Activated CD4-positive, alpha-beta T cell treated with anti-CD3 and anti-CD28 coated beads, Interleukin-2, amount 10 ng/mL, durations not matched to agents 24 days and 14 days (primary cell): ENCODE measurements at regions not wholly inside any gene's neighbourhood (a gene's known extent, or its start where the extent isn't known, plus 50 kb on each side); places are given as distances from the start of the nearest gene placed in this dataset.

Experiments used
- DNase-seq: peaks from one replicate; pipeline ENCODE4 v3.0.0; 2022
- H3K27ac Mint-ChIP-seq: one replicate; pipeline ENCODE4 v1.8.0; 2022; ENCODE audit warnings: mild to moderate bottlenecking, mixed read lengths
- H3K27me3 Mint-ChIP-seq: one replicate; pipeline ENCODE4 v1.8.0; 2022; ENCODE audit warnings: mixed read lengths
- H3K36me3 Mint-ChIP-seq: one replicate; pipeline ENCODE4 v1.8.0; 2022; ENCODE audit warnings: low read depth, mild to moderate bottlenecking, mixed read lengths
- H3K4me1 Mint-ChIP-seq: one replicate; pipeline ENCODE4 v1.8.0; 2021; ENCODE audit warnings: mixed read lengths
- H3K4me3 Mint-ChIP-seq: one replicate; pipeline ENCODE4 v1.8.0; 2022; ENCODE audit warnings: mild to moderate bottlenecking, moderate library complexity, mixed read lengths
- H3K9me3 Mint-ChIP-seq: one replicate; pipeline ENCODE4 v1.8.0; 2021; ENCODE audit warnings: mixed read lengths
- intact Hi-C: fragments of 100-400 bp; cut with micrococcal nuclease; formaldehyde crosslinking; loops from one replicate; pipeline ENCODE4 v1.15.1; 2023

GRCh38 chr1:243996223-243996622 lies 54.9 kb upstream of the ZBTB18 start:
- Mint-ChIP-seq H3K36me3 (no peaks in the 10 kb centered on the region), H3K27me3 (no peaks in the 10 kb centered on the region), H3K27ac (no peak overlapping the region), H3K4me1 (no peaks in the 10 kb centered on the region), H3K9me3 (no peaks in the 10 kb centered on the region), H3K4me3 (no peak overlapping the region)
- intact Hi-C loops = no loop called here
- no peak for DNase-seq

DNA sequence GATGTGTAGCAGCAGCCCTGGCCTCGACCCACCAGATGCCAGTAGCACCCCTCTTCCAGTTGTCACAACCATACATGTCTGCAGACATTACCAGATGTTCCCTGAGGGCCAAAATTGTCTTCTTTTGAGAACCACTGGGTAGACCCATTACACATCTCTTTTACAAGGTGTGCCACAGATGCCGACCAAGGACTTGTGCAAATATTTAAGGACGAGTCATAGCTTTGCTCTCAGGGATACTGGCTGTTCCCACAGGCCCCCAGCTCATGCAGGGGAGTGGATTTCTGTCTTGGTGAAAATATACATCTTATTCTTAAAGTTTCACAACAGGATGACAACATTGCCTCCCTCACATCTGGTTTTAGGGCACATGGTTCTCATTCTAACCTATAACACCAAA lies 59.4 kb upstream of the ZBTB18 start:
- no peak for DNase-seq
- H3K27me3 Mint-ChIP-seq = no peaks in the 10 kb centered on the region
- H3K9me3 Mint-ChIP-seq = no peaks in the 10 kb centered on the region
- H3K36me3 Mint-ChIP-seq = no peaks in the 10 kb centered on the region
- no peak overlapping the region for H3K27ac Mint-ChIP-seq
- no peaks in the 10 kb centered on the region for H3K4me1 Mint-ChIP-seq
- intact Hi-C loops = no loop called here
- no peak overlapping the region for H3K4me3 Mint-ChIP-seq

- no peaks in the 10 kb centered on the region for H3K9me3 Mint-ChIP-seq
- H3K4me1 Mint-ChIP-seq = no peaks in the 10 kb centered on the region
- no peak overlapping the region for H3K4me3 Mint-ChIP-seq
- no peak overlapping the region for H3K27ac Mint-ChIP-seq
- H3K36me3 Mint-ChIP-seq = no peaks in the 10 kb centered on the region
- DNase-seq = no peak
- intact Hi-C loops = no loop called here
- H3K27me3 Mint-ChIP-seq = no peaks in the 10 kb centered on the region
These were observed 66.3 kb upstream of the ZBTB18 start for GRCh38 chr1:243984788-243985187.

GRCh38 chr1:243982447-243983018 lies 68.5 kb upstream of the ZBTB18 start:
- intact Hi-C loops = no loop called here
- Mint-ChIP-seq H3K27ac (no peak overlapping the region), H3K4me1 (no peaks in the 10 kb centered on the region), H3K27me3 (no peaks in the 10 kb centered on the region), H3K36me3 (no peaks in the 10 kb centered on the region), H3K9me3 (no peaks in the 10 kb centered on the region), H3K4me3 (no peak overlapping the region)
- no peak for DNase-seq

- Mint-ChIP-seq H3K36me3 (no peaks in the 10 kb centered on the region), H3K27me3 (no peaks in the 10 kb centered on the region), H3K9me3 (no peaks in the 10 kb centered on the region), H3K4me3 (no peak overlapping the region), H3K27ac (no peak overlapping the region), H3K4me1 (no peaks in the 10 kb centered on the region)
- DNase-seq = no peak
- intact Hi-C loops = no loop called here
These were observed 70.6 kb upstream of the ZBTB18 start for GRCh38 chr1:243980471-243980870.

GRCh38 chr1:243980071-243980470 lies 71.0 kb upstream of the ZBTB18 start:
- DNase-seq = no peak
- Mint-ChIP-seq H3K4me3 (no peak overlapping the region), H3K4me1 (no peaks in the 10 kb centered on the region), H3K27me3 (no peaks in the 10 kb centered on the region), H3K27ac (no peak overlapping the region), H3K36me3 (no peaks in the 10 kb centered on the region), H3K9me3 (no peaks in the 10 kb centered on the region)
- intact Hi-C loops = no loop called here

- intact Hi-C loops = no loop called here
These were observed 71.7 kb upstream of the ZBTB18 start for GRCh38 chr1:243979396-243979795.

DNA sequence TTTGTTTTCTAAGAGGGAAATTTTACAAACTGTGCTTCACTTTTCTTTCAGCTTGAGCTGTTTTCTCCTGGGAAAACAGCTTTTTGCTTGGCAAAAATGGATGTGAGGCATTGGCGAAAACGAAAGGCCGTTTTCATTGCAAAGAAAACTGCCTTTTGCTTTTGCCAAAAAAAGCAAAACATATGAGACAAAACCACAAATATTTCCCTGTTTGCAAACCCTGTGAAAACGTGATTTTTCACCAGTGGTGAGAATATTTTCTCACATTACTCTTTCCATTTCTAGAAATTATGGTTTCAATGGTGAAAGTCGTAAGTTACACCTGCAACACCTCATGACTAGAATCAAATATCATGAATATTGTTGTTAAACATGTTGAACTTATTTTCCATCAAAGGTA lies 74.0 kb upstream of the ZBTB18 start:
- DNase-seq = no peak
- Mint-ChIP-seq H3K36me3 (no peaks in the 10 kb centered on the region), H3K9me3 (no peaks in the 10 kb centered on the region), H3K4me3 (no peak overlapping the region), H3K27me3 (no peaks in the 10 kb centered on the region), H3K27ac (no peak overlapping the region), H3K4me1 (no peaks in the 10 kb centered on the region)
- intact Hi-C loops = no loop called here

More at GRCh38 chr1:243979396-243979795, 71.7 kb upstream of the ZBTB18 start:
- no peaks in the 10 kb centered on the region for H3K27me3 Mint-ChIP-seq
- no peaks in the 10 kb centered on the region for H3K4me1 Mint-ChIP-seq
- no peak for DNase-seq
- H3K4me3 Mint-ChIP-seq = no peak overlapping the region
- H3K9me3 Mint-ChIP-seq = no peaks in the 10 kb centered on the region
- H3K36me3 Mint-ChIP-seq = no peaks in the 10 kb centered on the region
- no peak overlapping the region for H3K27ac Mint-ChIP-seq

GRCh38 chr1:243974451-243975292 lies 76.4 kb upstream of the ZBTB18 start:
- DNase-seq = no peak
- Mint-ChIP-seq H3K36me3 (no peaks in the 10 kb centered on the region), H3K27me3 (peaks cover 6% of the 10 kb centered on the region), H3K9me3 (no peaks in the 10 kb centered on the region), H3K4me1 (no peaks in the 10 kb centered on the region), H3K27ac (no peak overlapping the region), H3K4me3 (no peak overlapping the region)
- intact Hi-C loops = no loop called here

DNA sequence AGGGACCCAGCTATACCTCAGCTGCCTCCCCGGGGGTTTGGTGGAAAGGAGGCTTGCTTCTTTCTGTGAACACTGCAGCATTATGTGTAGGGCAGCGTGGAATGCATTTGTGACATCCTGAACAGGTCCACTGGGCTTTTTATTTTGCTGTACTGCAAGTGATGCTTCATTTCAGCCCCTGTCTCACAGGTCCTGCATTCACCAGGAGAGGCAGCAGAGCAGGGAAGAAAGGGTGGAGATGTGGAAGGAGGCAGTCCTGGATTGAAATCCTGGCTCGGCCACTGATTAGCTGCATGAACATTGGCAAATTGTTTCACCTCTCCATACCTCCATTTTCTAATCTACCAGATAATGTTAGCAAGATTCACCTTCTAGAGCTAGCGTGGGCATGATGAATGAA lies 77.9 kb upstream of the ZBTB18 start:
- Mint-ChIP-seq H3K9me3 (no peaks in the 10 kb centered on the region), H3K4me1 (no peaks in the 10 kb centered on the region), H3K27ac (no peak overlapping the region), H3K36me3 (no peaks in the 10 kb centered on the region), H3K4me3 (no peak overlapping the region), H3K27me3 (peaks cover 8% of the 10 kb centered on the region)
- no peak for DNase-seq
- intact Hi-C loops = no loop called here

DNA sequence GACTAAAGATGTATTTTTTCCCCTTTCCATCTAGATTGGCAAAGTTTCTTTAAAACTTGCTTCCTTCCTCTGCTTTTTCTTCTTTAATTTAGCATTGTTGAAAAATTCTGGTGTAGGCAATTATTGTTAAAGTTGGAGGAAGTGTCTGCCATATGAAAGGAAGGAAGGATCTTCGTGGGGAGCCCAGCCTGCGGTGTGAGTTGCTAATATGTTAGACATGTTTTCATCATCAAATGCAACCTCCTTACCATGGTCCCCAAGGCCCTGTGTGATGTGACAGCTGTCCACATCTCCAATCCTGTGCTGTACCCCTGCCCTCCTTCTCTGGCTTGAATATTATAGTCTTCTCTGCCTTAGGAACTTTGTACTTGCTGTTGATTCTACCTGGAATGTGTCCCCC lies 81.0 kb upstream of the ZBTB18 start:
- Mint-ChIP-seq H3K27ac (no peak overlapping the region), H3K27me3 (peaks cover 13% of the 10 kb centered on the region), H3K36me3 (no peaks in the 10 kb centered on the region), H3K9me3 (no peaks in the 10 kb centered on the region), H3K4me3 (no peak overlapping the region), H3K4me1 (no peaks in the 10 kb centered on the region)
- no peak for DNase-seq
- intact Hi-C loops = no loop called here

- H3K27ac Mint-ChIP-seq = no peak overlapping the region
- intact Hi-C loops = no loop called here
- no peak for DNase-seq
- H3K4me3 Mint-ChIP-seq = no peak overlapping the region
- no peaks in the 10 kb centered on the region for H3K4me1 Mint-ChIP-seq
- no peaks in the 10 kb centered on the region for H3K36me3 Mint-ChIP-seq
- H3K9me3 Mint-ChIP-seq = no peaks in the 10 kb centered on the region
- peaks cover 13% of the 10 kb centered on the region for H3K27me3 Mint-ChIP-seq
These were observed 82.7 kb upstream of the ZBTB18 start for GRCh38 chr1:243968413-243968812.

- intact Hi-C loops = no loop called here
- no peak overlapping the region for H3K4me3 Mint-ChIP-seq
- DNase-seq = no peak
- no peaks in the 10 kb centered on the region for H3K9me3 Mint-ChIP-seq
- H3K4me1 Mint-ChIP-seq = no peaks in the 10 kb centered on the region
- H3K27ac Mint-ChIP-seq = no peak overlapping the region
- peaks cover 16% of the 10 kb centered on the region for H3K27me3 Mint-ChIP-seq
- no peaks in the 10 kb centered on the region for H3K36me3 Mint-ChIP-seq
These were observed 86.2 kb upstream of the ZBTB18 start for GRCh38 chr1:243964915-243965314.

DNA sequence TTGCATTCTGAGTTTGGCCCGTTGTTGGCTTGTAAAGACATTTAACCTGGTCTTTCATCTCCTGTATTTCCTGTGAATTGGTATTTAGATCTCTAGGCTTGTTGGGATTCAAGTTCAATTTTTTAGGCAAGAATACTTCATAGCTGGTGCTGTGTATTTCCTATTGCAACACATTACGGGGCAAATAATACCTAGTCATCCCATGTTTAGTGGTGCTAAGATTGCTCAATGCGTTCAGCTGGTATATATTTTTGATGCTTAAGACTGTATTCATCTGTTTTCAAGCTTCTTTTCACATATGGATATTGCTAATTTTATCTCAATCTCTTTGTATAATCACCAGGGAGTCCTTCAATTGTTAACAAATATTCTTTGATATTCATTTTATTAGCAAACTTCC lies 87.5 kb upstream of the ZBTB18 start:
- no peak for DNase-seq
- peaks cover 13% of the 10 kb centered on the region for H3K27me3 Mint-ChIP-seq
- no peaks in the 10 kb centered on the region for H3K9me3 Mint-ChIP-seq
- no peaks in the 10 kb centered on the region for H3K36me3 Mint-ChIP-seq
- no peaks in the 10 kb centered on the region for H3K4me1 Mint-ChIP-seq
- H3K27ac Mint-ChIP-seq = no peak overlapping the region
- H3K4me3 Mint-ChIP-seq = no peak overlapping the region
- intact Hi-C loops = no loop called here

GRCh38 chr1:243962541-243962940 lies 88.5 kb upstream of the ZBTB18 start:
- no peaks in the 10 kb centered on the region for H3K9me3 Mint-ChIP-seq
- DNase-seq = no peak

More at GRCh38 chr1:243962541-243962940, 88.5 kb upstream of the ZBTB18 start:
- Mint-ChIP-seq H3K4me3 (no peak overlapping the region), H3K27me3 (peaks cover 9% of the 10 kb centered on the region), H3K27ac (no peak overlapping the region), H3K4me1 (no peaks in the 10 kb centered on the region), H3K36me3 (no peaks in the 10 kb centered on the region)
- intact Hi-C loops = no loop called here
